CD4-positive, alpha-beta T cell (primary cell): ENCODE measurements at regions not wholly inside any gene's neighbourhood (a gene's known extent, or its start where the extent isn't known, plus 50 kb on each side); places are given as distances from the start of the nearest gene placed in this dataset.

ENCODE experiments used
- ATAC-seq: fragments of 200-7000 bp; cut with Tn5 transposase; one replicate; pipeline ENCODE4 v1.10.0; 2022; ENCODE audit warnings: mild to moderate bottlenecking; ENCODE audit not compliant: poor library complexity
- CTCF ChIA-PET: fragments of 350-600 bp; sonication (Branson Sonifier 250); formaldehyde crosslinking; loops from one replicate; lab custom pipeline; 2021; ENCODE audit warnings: antibody characterized with exemption, inconsistent platforms; lab: Charles Lee
- POLR2A ChIA-PET: fragments of 350-600 bp; sonication (Branson Sonifier 250); formaldehyde crosslinking; loops from one replicate; lab custom pipeline; 2021; ENCODE audit warnings: antibody characterized with exemption, inconsistent platforms; lab: Charles Lee
- DNase-seq, 14 experiments: peaks; one replicate each; pipeline ENCODE4 v3.0.0-alpha.2; 2013 to 2020; ENCODE audit warnings: mixed read lengths in 2 of 14
- H3K27ac ChIP-seq, 2 donors: one replicate each; pipeline versions ENCODE4 v1.5.1 to v1.7.0; 2013; ENCODE audit warnings: low read length in 2 of 2, low read depth in 1 of 2, mild to moderate bottlenecking in 1 of 2
- H3K27me3 ChIP-seq, 2 experiments: 1 replicate in 1 of 2; 2 replicates in 1 of 2; pipeline versions ENCODE4 v1.6.1 to v1.7.0; 2013; ENCODE audit warnings: low read length in 2 of 2, control low read depth in 1 of 2, mild to moderate bottlenecking in 1 of 2, moderate library complexity in 1 of 2; ENCODE audit not compliant: insufficient read depth in 2 of 2, control insufficient read depth in 1 of 2
- H3K36me3 ChIP-seq: one replicate; pipeline ENCODE4 v1.6.1; 2013; ENCODE audit warnings: low read length, control low read depth; ENCODE audit not compliant: insufficient read depth
- H3K4me1 ChIP-seq: one replicate; pipeline ENCODE4 v1.6.1; 2013; ENCODE audit warnings: low read length, control low read depth; ENCODE audit not compliant: insufficient read depth
- H3K4me3 ChIP-seq: one replicate; pipeline ENCODE4 v1.5.1; 2013; ENCODE audit warnings: mild to moderate bottlenecking, low read length, moderate library complexity
- H3K9me3 ChIP-seq, 2 experiments: 1 replicate in 1 of 2; 2 replicates in 1 of 2; pipeline versions ENCODE4 v1.6.1 to v1.7.0; 2013; ENCODE audit warnings: low read length in 2 of 2, mild to moderate bottlenecking in 2 of 2, control low read depth in 1 of 2, moderate library complexity in 1 of 2; ENCODE audit not compliant: control insufficient read depth in 1 of 2, insufficient read depth in 1 of 2
- H3K27ac Mint-ChIP-seq: one replicate; pipeline ENCODE4 v1.8.0; 2020; ENCODE audit warnings: mixed read lengths
- H3K27me3 Mint-ChIP-seq: one replicate; pipeline ENCODE4 v1.8.0; 2021; ENCODE audit warnings: mixed read lengths
- H3K36me3 Mint-ChIP-seq: one replicate; pipeline ENCODE4 v1.8.0; 2021; ENCODE audit warnings: low read depth, mixed read lengths
- H3K4me1 Mint-ChIP-seq: one replicate; pipeline ENCODE4 v1.8.0; 2021; ENCODE audit warnings: low read depth, mixed read lengths
- H3K4me3 Mint-ChIP-seq: one replicate; pipeline ENCODE4 v1.8.0; 2020; ENCODE audit warnings: mild to moderate bottlenecking, mixed read lengths
- H3K9me3 Mint-ChIP-seq: one replicate; pipeline ENCODE4 v1.8.0; 2020; ENCODE audit warnings: mixed read lengths
- CTCF ChIP-seq: fragments of 200-600 bp; IDR thresholded peaks from one replicate; pipeline ENCODE4 v1.8.0; 2022; ENCODE audit warnings: antibody characterized with exemption, mild to moderate bottlenecking
- intact Hi-C, 2 experiments: fragments of 100-400 bp; cut with DNase I in 1 of 2; cut with micrococcal nuclease in 1 of 2; formaldehyde crosslinking; loops; one replicate each; pipeline versions ENCODE4 v1.15.1 to v1.9.0; 2023 to 2025; cut with DNase I, micrococcal nuclease

GRCh38 chr1:105655032-105655431 lies 1401.4 kb upstream of the PRMT6 start:
- no peaks in the 10 kb centered on the region for H3K36me3 ChIP-seq
- H3K4me1 Mint-ChIP-seq, result no peaks in the 10 kb centered on the region
- no peak overlapping the region for H3K4me3 Mint-ChIP-seq
- no peaks in the 10 kb centered on the region for H3K27me3 ChIP-seq
- DNase-seq (no peak), ATAC-seq (no peak)
- POLR2A ChIA-PET, result no interaction called here
- intact Hi-C loops, result no loop called here
- H3K27ac Mint-ChIP-seq, result no peak overlapping the region
- CTCF ChIA-PET, result no interaction called here
- H3K27ac ChIP-seq, result no peak overlapping the region
- H3K9me3 Mint-ChIP-seq, result peaks cover 6% of the 10 kb centered on the region
- TF ChIP-seq CTCF, result no peak
- no peaks in the 10 kb centered on the region for H3K4me1 ChIP-seq
- no peaks in the 10 kb centered on the region for H3K27me3 Mint-ChIP-seq
- no peaks in the 10 kb centered on the region for H3K36me3 Mint-ChIP-seq
- H3K9me3 ChIP-seq, result no peaks in the 10 kb centered on the region
- no peak overlapping the region for H3K4me3 ChIP-seq

GRCh38 chr1:105664495-105664894 lies 1392.0 kb upstream of the PRMT6 start:
- peaks cover 7% of the 10 kb centered on the region for H3K9me3 Mint-ChIP-seq
- no peak for DNase-seq
- Histone ChIP-seq H3K27me3 (no peaks in the 10 kb centered on the region), H3K27ac (no peak overlapping the region), H3K4me3 (no peak overlapping the region), H3K9me3 (no peaks in the 10 kb centered on the region), H3K36me3 (no peaks in the 10 kb centered on the region), H3K4me1 (no peaks in the 10 kb centered on the region)
- no peaks in the 10 kb centered on the region for H3K36me3 Mint-ChIP-seq
- no peak overlapping the region for H3K27ac Mint-ChIP-seq
- TF ChIP-seq CTCF, result no peak
- no peaks in the 10 kb centered on the region for H3K27me3 Mint-ChIP-seq
- intact Hi-C loops, result no loop called here
- ChIA-PET CTCF (no interaction called here), POLR2A (no interaction called here)
- no peak overlapping the region for H3K4me3 Mint-ChIP-seq
- no peaks in the 10 kb centered on the region for H3K4me1 Mint-ChIP-seq
- no peak for ATAC-seq

DNA sequence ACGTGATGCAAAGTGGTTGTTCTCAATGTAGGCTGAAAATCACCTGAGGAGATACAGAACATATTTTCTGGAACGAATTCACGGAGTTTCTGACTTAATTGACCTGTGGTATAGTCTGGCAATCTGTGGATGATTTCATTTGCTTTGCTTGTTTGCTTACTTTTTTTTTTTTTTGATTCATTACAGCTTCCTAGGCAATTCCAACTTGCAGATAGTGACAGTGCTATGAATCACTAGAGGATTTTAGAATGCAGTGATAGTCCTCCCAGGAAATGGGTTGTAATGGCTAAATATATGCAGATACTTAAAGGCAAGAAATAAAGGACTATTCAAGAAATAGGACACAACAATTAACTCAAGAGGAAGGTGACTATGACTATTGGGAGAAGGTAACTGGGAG lies 1378.1 kb upstream of the PRMT6 start:
- no peak for ATAC-seq
- POLR2A ChIA-PET, result no interaction called here
- no peak for DNase-seq

More for the DNA sequence above, 1378.1 kb upstream of the PRMT6 start:
- H3K9me3 ChIP-seq, result no peaks in the 10 kb centered on the region
- no peak for TF ChIP-seq CTCF
- no peaks in the 10 kb centered on the region for H3K4me1 ChIP-seq
- no peak overlapping the region for H3K4me3 Mint-ChIP-seq
- CTCF ChIA-PET, result no interaction called here
- no peaks in the 10 kb centered on the region for H3K4me1 Mint-ChIP-seq
- H3K36me3 ChIP-seq, result no peaks in the 10 kb centered on the region
- H3K9me3 Mint-ChIP-seq, result peaks cover 8% of the 10 kb centered on the region
- no peak overlapping the region for H3K4me3 ChIP-seq
- intact Hi-C loops, result no loop called here
- H3K27me3 Mint-ChIP-seq, result no peaks in the 10 kb centered on the region
- H3K27ac Mint-ChIP-seq, result no peak overlapping the region
- H3K27me3 ChIP-seq, result no peaks in the 10 kb centered on the region
- H3K27ac ChIP-seq, result no peak overlapping the region
- no peaks in the 10 kb centered on the region for H3K36me3 Mint-ChIP-seq
